ENCODE measurements at regions not wholly inside any gene's neighbourhood (a gene's known extent, or its start where the extent isn't known, plus 50 kb on each side); places are given as distances from the start of the nearest gene placed in this dataset.

GRCh38 chr18:10074110-10074509 lies 160.3 kb downstream of the VAPA start:
- no peaks in the 10 kb centered on the region for H3K9me2 ChIP-seq (ENCODE audit: insufficient read depth)
- ATAC-seq: no peak
- ChIA-PET POLR2A (interaction anchor here (0.9 kb wide), 1 partner anchor 11 kb away, joined by 3 read pairs; no protein-coding TSS in a partner anchor), RAD21 (ENCODE audit: low non-redundant PET in 1 of 2, low total read pairs in 2 of 2, uncharacterized antibody in 2 of 2, unreplicated experiment in 2 of 2) (no interaction called here), CTCF (no interaction called here)
- H3K9me3 ChIP-seq (ENCODE audit: control insufficient read depth in 1 of 2, insufficient read depth in 1 of 2, low read depth in 1 of 2, low read length in 2 of 2): no peaks in the 10 kb centered on the region
- no peak overlapping the region for H3K4me3 ChIP-seq (replicated peaks in 1 of 2; ENCODE audit: low read depth in 1 of 2, low read length in 2 of 2)
- H3K36me3 ChIP-seq (ENCODE audit: control insufficient read depth in 1 of 2, insufficient read depth in 2 of 2, low read length in 2 of 2): no peaks in the 10 kb centered on the region
- H4K20me1 ChIP-seq (ENCODE audit: insufficient read depth): no peaks in the 10 kb centered on the region
- H3K27me3 ChIP-seq (ENCODE audit: insufficient read depth, low read length): peaks cover 3% of the 10 kb centered on the region; the same call in 1 of the 2 replicates
- H2AFZ ChIP-seq (ENCODE audit: low read depth, low read length, poor library complexity, severe bottlenecking): no peak overlapping the region
- H3K4me1 ChIP-seq (ENCODE audit: control insufficient read depth in 1 of 2, insufficient read depth in 2 of 2, low read length in 2 of 2): no peaks in the 10 kb centered on the region
- TF ChIP-seq EZH2phosphoT487 (IDR thresholded peaks at IDR 0.05; ENCODE audit: borderline replicate concordance): no peak
- no peak for TF ChIP-seq SRF (IDR thresholded peaks at IDR 0.05; ENCODE audit: low read depth)
- BruUV-seq (replicated peaks): no TSS peak
- DNase-seq (ENCODE audit: low read depth, low spot score): no peak
- H3K9ac ChIP-seq (ENCODE audit: low read length): no peak overlapping the region
- H3K27ac ChIP-seq (ENCODE audit: low read depth, low read length): no peak overlapping the region
- no peaks in the 10 kb centered on the region for H3K79me2 ChIP-seq (ENCODE audit: insufficient read depth, low read length)
- H3K4me2 ChIP-seq (ENCODE audit: low read length): no peak overlapping the region
- intact Hi-C loops (cut with micrococcal nuclease): no loop called here

- no peaks in the 10 kb centered on the region for H3K36me3 ChIP-seq (ENCODE audit: control insufficient read depth in 1 of 2, insufficient read depth in 2 of 2, low read length in 2 of 2)
- no peaks in the 10 kb centered on the region for H3K79me2 ChIP-seq (ENCODE audit: insufficient read depth, low read length)
- H3K4me1 ChIP-seq (ENCODE audit: control insufficient read depth in 1 of 2, insufficient read depth in 2 of 2, low read length in 2 of 2): no peaks in the 10 kb centered on the region
- no TSS peak for BruUV-seq (replicated peaks)
- no peaks in the 10 kb centered on the region for H4K20me1 ChIP-seq (ENCODE audit: insufficient read depth)
- intact Hi-C loops (cut with micrococcal nuclease): no loop called here
- ATAC-seq (no peak), DNase-seq (ENCODE audit: low read depth, low spot score) (no peak)
- RAD21 ChIA-PET (ENCODE audit: low non-redundant PET in 1 of 2, low total read pairs in 2 of 2, uncharacterized antibody in 2 of 2, unreplicated experiment in 2 of 2): no interaction called here
- no peak overlapping the region for H3K4me2 ChIP-seq (ENCODE audit: low read length)
- no peaks in the 10 kb centered on the region for H3K9me3 ChIP-seq (ENCODE audit: control insufficient read depth in 1 of 2, insufficient read depth in 1 of 2, low read depth in 1 of 2, low read length in 2 of 2)
- no peak overlapping the region for H3K9ac ChIP-seq (ENCODE audit: low read length)
- H3K27ac ChIP-seq (ENCODE audit: low read depth, low read length): no peak overlapping the region
- no peak overlapping the region for H3K4me3 ChIP-seq (replicated peaks in 1 of 2; ENCODE audit: low read depth in 1 of 2, low read length in 2 of 2)
- TF ChIP-seq POLR2AphosphoS5 (IDR thresholded peaks at IDR 0.05; ENCODE audit: low read depth, low read length): no peak
- H3K27me3 ChIP-seq (ENCODE audit: insufficient read depth, low read length): peaks cover 3% of the 10 kb centered on the region; the same call in 1 of the 2 replicates
- no peak overlapping the region for H2AFZ ChIP-seq (ENCODE audit: low read depth, low read length, poor library complexity, severe bottlenecking)
- POLR2A ChIA-PET: no interaction called here
- no peaks in the 10 kb centered on the region for H3K9me2 ChIP-seq (ENCODE audit: insufficient read depth)
- CTCF ChIA-PET: no interaction called here
Observed at GRCh38 chr18:10074728-10075127, 160.9 kb downstream of the VAPA start.

Measured in HCT116 (cell line).